Stimulated activated memory B cell treated with anti-CD40 and anti-IgM and Interleukin-4, amounts not matched to agents 10 μg/mL and 1 μg/mL and 100 μg/mL, for 72 hours (primary cell): ENCODE measurements at regions not wholly inside any gene's neighbourhood (a gene's known extent, or its start where the extent isn't known, plus 50 kb on each side); places are given as distances from the start of the nearest gene placed in this dataset.
A peak's percentile ranks its signal among the peaks of the same experiment; 100 is the strongest.

Experiments
- ATAC-seq: fragments of 150-1000 bp; cut with Tn5 transposase; 2 replicates; pipeline ENCODE4 v1.10.0; 2021
- H3K27ac Mint-ChIP-seq: one replicate; pipeline ENCODE4 v1.8.0; 2022; ENCODE audit warnings: mild to moderate bottlenecking, mixed read lengths
- H3K27me3 Mint-ChIP-seq: one replicate; pipeline ENCODE4 v1.8.0; 2022; ENCODE audit warnings: mixed read lengths
- H3K36me3 Mint-ChIP-seq: one replicate; pipeline ENCODE4 v1.8.0; 2022; ENCODE audit warnings: mixed read lengths
- H3K4me1 Mint-ChIP-seq: one replicate; pipeline ENCODE4 v1.8.0; 2022; ENCODE audit warnings: mixed read lengths
- H3K4me3 Mint-ChIP-seq: one replicate; pipeline ENCODE4 v1.8.0; 2022; ENCODE audit warnings: mild to moderate bottlenecking, moderate library complexity, mixed read lengths
- H3K9me3 Mint-ChIP-seq: one replicate; pipeline ENCODE4 v1.8.0; 2022; ENCODE audit warnings: mixed read lengths

DNA sequence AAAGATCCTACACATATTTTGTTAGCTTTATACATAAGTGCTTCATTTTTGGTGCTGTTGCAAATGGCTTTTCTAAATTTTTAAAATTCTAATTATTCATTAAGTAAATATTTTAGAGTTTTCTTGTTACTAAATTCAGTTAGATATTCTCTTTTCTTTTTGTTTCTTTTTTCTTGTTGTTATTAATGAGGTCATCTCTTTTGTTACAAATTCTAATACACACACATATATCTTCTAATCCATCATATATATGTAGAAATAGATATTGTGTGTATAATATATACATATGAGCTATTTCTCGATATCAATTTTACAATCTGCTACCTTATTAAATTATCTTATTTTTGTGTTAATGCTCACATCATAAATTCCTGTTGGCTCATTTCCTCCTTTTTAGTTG, 255.9 kb downstream of the GALR1 start:
- Mint-ChIP-seq H3K4me3 (no peak overlapping the region), H3K36me3 (no peaks in the 10 kb centered on the region), H3K9me3 (peaks cover 3% of the 10 kb centered on the region), H3K4me1 (no peaks in the 10 kb centered on the region), H3K27me3 (no peaks in the 10 kb centered on the region), H3K27ac (no peak overlapping the region)
- no peak for ATAC-seq

DNA sequence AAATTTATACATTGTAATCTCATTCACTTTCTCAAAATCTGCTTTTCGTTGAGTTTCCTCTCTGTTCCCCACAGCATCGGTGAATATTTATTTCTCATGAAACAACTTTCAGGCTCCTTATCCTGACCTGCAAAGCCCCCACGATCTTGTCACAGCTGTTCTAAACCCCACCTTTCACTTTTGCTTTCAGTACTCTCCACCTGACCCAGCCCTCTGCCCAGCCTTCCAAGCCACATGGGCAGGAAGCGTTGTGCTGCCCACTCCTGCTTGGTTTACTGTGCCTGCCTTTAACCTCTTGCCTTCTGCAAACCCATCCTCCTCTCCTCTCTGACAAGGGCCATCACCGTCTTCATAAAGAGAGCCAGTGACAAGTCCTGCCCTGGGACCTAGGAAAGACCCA, 262.5 kb downstream of the GALR1 start:
- ATAC-seq, result peak; percentile 20
- Mint-ChIP-seq H3K4me3 (no peak overlapping the region), H3K9me3 (peaks cover 3% of the 10 kb centered on the region), H3K27me3 (no peaks in the 10 kb centered on the region), H3K4me1 (peaks cover 13% of the 10 kb centered on the region), H3K36me3 (no peaks in the 10 kb centered on the region), H3K27ac (no peak overlapping the region)

DNA sequence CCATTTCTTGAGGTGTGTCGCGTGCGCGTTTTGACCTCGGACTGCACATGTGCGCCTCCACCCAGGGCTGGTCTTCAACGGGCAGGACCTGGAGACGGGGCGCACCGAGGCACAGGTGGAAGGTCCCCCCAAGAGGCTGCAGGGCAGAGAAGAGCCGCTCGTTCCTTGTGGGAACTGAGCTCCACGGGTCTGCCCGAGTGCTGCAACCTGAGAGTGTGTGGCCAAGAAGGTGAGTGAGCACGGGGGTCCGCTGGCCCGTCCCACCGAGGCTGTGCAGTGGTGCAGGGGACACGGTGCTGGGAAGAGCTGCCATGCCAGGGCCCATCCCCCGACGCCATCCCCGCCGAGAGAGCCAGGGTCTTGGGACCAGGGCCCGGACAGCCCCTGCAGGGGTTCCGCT, 268.3 kb downstream of the GALR1 start:
- H3K36me3 Mint-ChIP-seq, result no peaks in the 10 kb centered on the region
- H3K4me1 Mint-ChIP-seq, result no peaks in the 10 kb centered on the region
- peak; percentile 37 for ATAC-seq
- H3K27me3 Mint-ChIP-seq, result no peaks in the 10 kb centered on the region
- no peak overlapping the region for H3K27ac Mint-ChIP-seq
- H3K4me3 Mint-ChIP-seq, result no peak overlapping the region
- no peaks in the 10 kb centered on the region for H3K9me3 Mint-ChIP-seq

DNA sequence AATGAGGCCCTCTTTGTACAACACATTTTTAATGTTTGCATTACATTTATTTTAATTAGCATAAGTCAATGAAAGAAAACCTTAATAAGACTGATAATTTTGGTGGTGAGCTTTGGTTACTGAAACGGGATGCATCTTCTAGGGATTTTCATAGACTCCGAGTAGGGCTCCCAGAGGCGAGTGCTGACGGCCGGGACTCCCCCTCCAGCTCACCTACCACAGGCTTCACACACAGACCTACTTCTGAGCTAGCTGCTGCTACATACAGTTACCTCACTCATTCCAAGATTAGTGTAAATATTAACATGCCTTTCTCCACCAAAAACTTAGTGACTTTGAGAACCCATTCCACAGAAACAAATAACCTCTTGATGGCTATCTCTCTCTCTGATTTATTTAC, 271.1 kb downstream of the GALR1 start:
- H3K9me3 Mint-ChIP-seq, result peaks cover 4% of the 10 kb centered on the region
- no peaks in the 10 kb centered on the region for H3K4me1 Mint-ChIP-seq
- no peaks in the 10 kb centered on the region for H3K27me3 Mint-ChIP-seq
- no peak for ATAC-seq
- H3K4me3 Mint-ChIP-seq, result no peak overlapping the region
- no peak overlapping the region for H3K27ac Mint-ChIP-seq
- H3K36me3 Mint-ChIP-seq, result no peaks in the 10 kb centered on the region

DNA sequence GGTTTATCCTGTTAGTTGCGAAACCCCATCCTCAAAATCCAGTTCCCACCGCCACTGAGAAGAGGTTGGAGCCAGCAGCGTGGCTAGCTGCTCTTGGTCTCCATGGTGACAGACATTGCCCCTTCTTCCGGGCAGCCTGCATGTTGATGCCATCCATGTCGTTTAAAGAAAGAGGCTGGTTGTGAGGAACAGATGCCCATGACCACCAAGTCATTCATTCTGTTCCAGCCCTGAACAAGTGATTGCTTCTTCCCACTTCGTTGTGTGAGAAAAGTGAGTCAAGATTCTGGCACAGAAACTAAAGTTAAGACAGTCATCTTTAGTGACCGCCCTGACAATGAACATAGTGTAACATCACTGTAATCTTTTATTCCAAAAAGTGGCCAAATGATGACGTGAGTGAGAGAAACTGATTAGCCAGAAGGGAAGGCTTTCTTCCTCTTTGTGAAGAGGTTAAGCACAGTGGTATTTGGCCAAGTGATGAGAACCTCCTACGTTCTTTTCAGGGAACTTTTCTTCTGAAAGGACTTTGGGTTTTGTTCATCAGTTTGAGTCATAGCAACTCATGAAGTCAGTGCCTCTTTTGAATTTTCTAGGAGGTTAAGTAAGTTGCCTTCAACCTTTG, 272.5 kb downstream of the GALR1 start:
- Mint-ChIP-seq H3K27ac (no peak overlapping the region), H3K27me3 (no peaks in the 10 kb centered on the region), H3K4me3 (no peak overlapping the region), H3K36me3 (no peaks in the 10 kb centered on the region), H3K4me1 (no peaks in the 10 kb centered on the region), H3K9me3 (peaks cover 14% of the 10 kb centered on the region)
- peak; percentile 78 for ATAC-seq

DNA sequence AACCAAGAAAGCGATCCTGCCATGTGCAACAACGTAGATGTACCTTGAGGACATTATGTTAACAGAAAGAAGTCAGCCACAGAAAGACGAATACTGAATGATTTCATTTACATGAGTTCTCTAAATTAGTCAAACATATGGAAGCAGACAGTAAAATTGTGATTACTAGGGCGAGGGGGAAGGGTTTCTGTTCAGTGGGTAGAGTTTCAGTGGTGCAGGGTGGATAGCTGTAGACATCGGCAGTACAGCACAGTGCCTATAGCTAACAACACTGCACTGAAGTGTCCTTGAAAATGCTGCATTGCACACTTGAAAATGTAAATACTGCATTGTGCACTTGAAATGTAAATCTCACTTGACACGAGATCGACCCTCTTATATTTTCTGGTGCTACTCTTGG, 275.3 kb downstream of the GALR1 start:
- Mint-ChIP-seq H3K4me3 (no peak overlapping the region), H3K27ac (no peak overlapping the region), H3K9me3 (peaks cover 19% of the 10 kb centered on the region), H3K4me1 (no peaks in the 10 kb centered on the region), H3K36me3 (no peaks in the 10 kb centered on the region), H3K27me3 (no peaks in the 10 kb centered on the region)
- peak; percentile 54 for ATAC-seq

DNA sequence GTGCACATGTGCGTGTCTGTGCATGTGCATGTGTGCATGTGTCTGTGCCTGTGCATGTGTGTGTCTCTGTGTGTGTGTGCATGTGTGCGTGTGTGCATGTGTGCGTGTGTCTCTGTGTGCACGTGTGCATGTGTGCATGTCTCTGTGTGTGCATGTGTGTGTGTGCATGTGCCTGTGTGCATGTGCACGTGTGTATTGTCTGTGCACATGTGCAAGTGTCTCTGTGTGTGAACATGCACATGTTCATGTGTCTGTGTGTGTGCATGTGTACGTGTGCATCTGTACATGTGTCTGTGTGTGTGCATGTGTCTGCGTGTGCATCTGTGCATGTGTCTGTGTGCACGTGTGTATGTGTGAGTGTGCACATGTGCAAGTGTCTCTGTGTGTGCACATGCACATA, 277.3 kb downstream of the GALR1 start:
- Mint-ChIP-seq H3K4me3 (no peak overlapping the region), H3K4me1 (no peaks in the 10 kb centered on the region), H3K27me3 (no peaks in the 10 kb centered on the region), H3K9me3 (peaks cover 19% of the 10 kb centered on the region), H3K27ac (no peak overlapping the region), H3K36me3 (no peaks in the 10 kb centered on the region)
- ATAC-seq, result no peak

DNA sequence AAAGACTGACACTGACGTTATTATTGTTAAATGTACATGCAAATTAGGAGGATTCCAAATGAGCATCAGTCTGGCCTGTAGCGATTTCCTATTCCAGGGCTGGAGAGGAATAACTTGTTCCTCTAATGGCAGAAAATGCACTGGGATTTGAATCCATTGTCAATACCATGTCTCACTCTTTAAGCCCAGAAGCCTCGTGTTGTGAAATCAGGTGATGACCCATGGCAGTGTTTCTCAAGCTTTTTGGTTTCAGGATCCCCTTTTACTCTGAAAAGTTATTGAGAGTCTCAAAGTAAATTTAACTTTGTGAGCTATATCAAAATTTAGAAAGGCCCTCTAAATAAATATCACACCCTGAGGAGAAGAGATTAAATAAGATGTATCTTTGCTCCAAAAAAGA, 279.2 kb downstream of the GALR1 start:
- H3K4me3 Mint-ChIP-seq, result no peak overlapping the region
- H3K4me1 Mint-ChIP-seq, result no peaks in the 10 kb centered on the region
- no peaks in the 10 kb centered on the region for H3K27me3 Mint-ChIP-seq
- no peak for ATAC-seq
- peaks cover 19% of the 10 kb centered on the region for H3K9me3 Mint-ChIP-seq
- no peak overlapping the region for H3K27ac Mint-ChIP-seq
- H3K36me3 Mint-ChIP-seq, result no peaks in the 10 kb centered on the region

DNA sequence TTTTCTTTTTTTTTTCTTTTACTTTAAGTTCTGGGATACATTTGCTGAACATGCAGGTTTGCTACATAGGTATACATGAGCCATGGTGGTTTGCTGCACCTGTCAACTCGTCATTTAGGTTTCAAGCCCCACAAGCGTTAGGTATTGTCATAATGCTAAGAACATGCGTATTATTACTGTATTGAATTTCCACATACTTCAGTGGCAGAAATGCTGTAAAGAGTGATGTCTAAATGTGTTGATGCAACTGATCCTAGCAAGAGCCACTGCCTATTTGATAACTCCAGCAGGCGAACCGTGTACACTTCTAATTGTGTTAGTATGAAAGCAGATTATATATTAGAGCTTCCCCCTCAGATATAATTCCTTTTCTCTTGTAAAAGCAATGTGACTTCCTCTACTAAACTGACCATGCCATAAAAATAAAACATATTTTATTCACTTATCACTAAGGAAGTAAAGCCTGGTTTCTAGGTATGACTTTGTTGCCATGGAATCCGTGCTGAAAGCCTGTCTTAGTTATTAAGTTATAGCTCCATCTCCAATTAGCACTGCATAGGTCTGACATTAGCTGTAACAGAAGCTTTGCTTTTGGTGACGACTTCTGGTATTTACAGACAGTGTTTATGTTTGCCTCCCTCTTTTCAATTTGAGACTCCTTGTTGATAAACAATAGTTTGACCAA, 280.0 kb downstream of the GALR1 start:
- Mint-ChIP-seq H3K9me3 (peaks cover 18% of the 10 kb centered on the region), H3K4me3 (no peak overlapping the region), H3K27me3 (no peaks in the 10 kb centered on the region), H3K4me1 (no peaks in the 10 kb centered on the region), H3K27ac (no peak overlapping the region), H3K36me3 (no peaks in the 10 kb centered on the region)
- no peak for ATAC-seq

DNA sequence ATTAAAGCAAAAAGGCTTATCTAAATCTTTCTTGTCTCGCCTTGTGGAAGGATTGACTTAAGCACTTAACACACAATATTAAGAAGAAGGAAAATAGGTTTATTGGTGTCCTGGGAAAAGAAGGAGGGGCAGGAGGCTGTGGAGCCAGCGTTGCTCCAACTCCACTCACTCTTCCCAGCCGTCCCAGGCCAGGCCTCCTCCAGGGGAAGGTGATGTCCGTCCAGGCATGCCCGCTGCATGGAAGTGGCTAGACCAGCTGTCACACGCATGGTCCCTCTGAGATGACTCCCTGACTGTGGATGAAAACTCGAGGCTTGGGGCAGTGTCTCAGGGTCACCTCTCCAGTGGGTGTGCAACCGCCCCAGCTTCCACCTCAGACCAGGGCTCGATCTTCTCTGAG, 281.1 kb downstream of the GALR1 start:
- no peak overlapping the region for H3K4me3 Mint-ChIP-seq
- H3K27me3 Mint-ChIP-seq, result no peaks in the 10 kb centered on the region
- no peak for ATAC-seq
- peaks cover 15% of the 10 kb centered on the region for H3K9me3 Mint-ChIP-seq
- no peaks in the 10 kb centered on the region for H3K36me3 Mint-ChIP-seq
- H3K4me1 Mint-ChIP-seq, result no peaks in the 10 kb centered on the region
- no peak overlapping the region for H3K27ac Mint-ChIP-seq

DNA sequence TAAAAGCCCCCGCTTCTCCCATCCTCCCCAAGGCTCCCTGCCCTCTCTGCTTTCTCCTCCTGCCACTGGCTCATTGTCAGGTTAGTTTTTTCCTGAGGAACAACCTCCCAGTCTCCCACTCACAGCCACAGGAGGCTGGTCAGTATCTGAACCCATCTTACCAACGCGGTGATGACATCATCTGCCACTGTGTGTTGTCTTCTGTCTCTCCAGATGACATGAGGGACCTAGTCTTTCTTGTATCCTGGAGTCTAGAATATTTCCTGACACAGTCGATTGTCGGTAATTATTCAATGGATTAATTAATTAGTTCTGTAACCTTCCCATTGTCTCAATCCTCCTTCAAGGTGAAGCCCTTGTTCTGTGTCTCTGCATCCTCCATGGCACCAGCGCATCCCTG, 290.2 kb downstream of the GALR1 start:
- ATAC-seq, result no peak
- H3K4me3 Mint-ChIP-seq, result no peak overlapping the region
- H3K36me3 Mint-ChIP-seq, result no peaks in the 10 kb centered on the region
- H3K4me1 Mint-ChIP-seq, result no peaks in the 10 kb centered on the region
- H3K27ac Mint-ChIP-seq, result no peak overlapping the region
- peaks cover 28% of the 10 kb centered on the region for H3K27me3 Mint-ChIP-seq
- H3K9me3 Mint-ChIP-seq, result no peaks in the 10 kb centered on the region

DNA sequence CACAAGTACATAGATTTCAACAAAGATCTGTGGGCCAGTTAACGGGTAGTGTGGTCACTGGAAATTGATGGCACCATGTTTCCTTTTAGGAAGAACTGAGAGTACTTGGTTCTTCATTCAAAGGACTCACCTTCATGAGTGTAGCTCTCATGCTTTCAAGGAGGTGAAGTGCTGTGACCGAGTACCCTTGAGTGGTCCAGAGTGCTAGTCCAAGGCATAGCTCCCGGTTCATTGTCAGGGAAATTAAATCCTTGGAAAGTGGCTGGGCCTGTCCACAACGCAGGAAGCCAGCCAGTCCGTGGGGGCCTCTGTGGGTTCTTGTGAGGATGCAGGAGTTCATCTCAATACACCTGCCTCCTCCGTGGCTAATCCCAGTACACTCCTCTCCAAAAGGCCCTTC, 295.1 kb downstream of the GALR1 start:
- no peak overlapping the region for H3K27ac Mint-ChIP-seq
- no peaks in the 10 kb centered on the region for H3K9me3 Mint-ChIP-seq
- no peak overlapping the region for H3K4me3 Mint-ChIP-seq
- no peaks in the 10 kb centered on the region for H3K36me3 Mint-ChIP-seq
- ATAC-seq, result no peak
- no peaks in the 10 kb centered on the region for H3K4me1 Mint-ChIP-seq
- H3K27me3 Mint-ChIP-seq, result peaks cover 18% of the 10 kb centered on the region

DNA sequence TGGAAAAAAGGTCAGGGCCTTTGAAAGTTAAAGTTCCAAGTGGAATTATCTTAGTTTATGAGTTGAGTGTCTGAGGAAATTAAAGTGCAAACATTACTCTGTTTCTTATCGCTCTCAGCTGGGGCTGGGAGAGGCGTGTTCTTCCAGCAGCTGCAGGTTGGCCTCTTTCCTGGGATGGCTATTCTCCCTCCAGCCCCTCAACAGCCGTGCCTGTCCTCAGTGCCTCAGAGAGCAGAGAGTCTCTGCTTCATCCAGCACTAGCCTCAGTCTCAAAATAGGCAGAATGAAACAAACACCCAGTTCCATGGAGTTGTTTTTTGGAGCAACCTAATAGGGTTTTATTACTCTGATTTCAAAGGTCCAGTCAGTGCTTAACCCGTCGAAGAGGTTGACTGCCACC, 298.1 kb downstream of the GALR1 start:
- Mint-ChIP-seq H3K36me3 (no peaks in the 10 kb centered on the region), H3K27ac (no peak overlapping the region), H3K9me3 (no peaks in the 10 kb centered on the region), H3K4me1 (no peaks in the 10 kb centered on the region), H3K4me3 (no peak overlapping the region), H3K27me3 (no peaks in the 10 kb centered on the region)
- no peak for ATAC-seq

DNA sequence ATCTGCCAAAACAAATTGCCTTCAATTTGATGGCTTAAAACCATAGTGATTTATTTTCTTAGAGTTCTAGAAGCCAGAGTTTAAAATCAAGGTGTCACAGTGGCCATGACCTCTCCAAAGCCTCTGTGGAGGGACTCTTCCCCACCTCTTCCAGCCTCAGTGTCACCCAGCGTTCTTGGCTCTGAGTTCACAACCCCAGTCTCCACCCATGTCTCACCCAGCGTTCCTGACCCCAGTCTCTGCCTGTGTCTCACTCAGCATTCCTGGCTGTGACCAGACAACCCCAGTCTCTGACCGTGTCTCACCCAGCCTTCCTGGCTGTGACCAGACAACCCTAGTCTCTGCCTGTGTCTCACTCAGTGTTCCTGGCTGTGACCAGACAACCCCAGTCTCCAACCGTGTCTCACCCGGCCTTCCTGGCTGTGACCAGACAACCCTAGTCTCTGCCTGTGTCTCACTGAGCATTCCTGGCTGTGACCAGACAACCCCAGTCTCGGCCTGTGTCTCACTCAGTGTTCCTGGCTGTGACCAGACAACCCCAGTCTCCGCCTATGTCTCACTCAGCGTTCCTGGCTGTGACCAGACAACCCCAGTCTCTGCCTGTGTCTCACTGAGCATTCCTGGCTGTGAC, 299.3 kb downstream of the GALR1 start:
- no peak overlapping the region for H3K27ac Mint-ChIP-seq
- H3K4me1 Mint-ChIP-seq, result no peaks in the 10 kb centered on the region
- H3K4me3 Mint-ChIP-seq, result no peak overlapping the region
- no peak for ATAC-seq
- H3K36me3 Mint-ChIP-seq, result no peaks in the 10 kb centered on the region
- H3K9me3 Mint-ChIP-seq, result no peaks in the 10 kb centered on the region
- H3K27me3 Mint-ChIP-seq, result peaks cover 3% of the 10 kb centered on the region

DNA sequence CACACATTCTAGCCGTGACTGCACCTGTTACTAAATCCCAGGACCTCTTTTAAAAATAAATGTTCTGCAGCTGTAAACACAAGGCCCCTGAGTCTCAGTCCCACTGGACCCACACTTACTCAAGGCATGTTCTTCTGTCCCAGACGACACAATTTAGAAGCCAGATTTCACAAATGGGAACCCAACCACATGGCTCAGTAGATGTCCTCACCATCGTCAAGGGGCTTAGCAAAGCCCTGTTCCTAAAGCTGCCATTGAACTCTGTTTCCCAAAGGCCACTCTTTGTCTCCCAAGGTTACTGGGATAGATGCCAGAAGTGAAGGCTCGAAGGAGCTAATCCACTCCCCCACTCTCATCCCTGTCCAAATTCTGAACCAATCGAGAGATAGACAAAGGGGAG, 301.0 kb downstream of the GALR1 start:
- no peaks in the 10 kb centered on the region for H3K4me1 Mint-ChIP-seq
- no peak for ATAC-seq
- no peaks in the 10 kb centered on the region for H3K36me3 Mint-ChIP-seq
- H3K9me3 Mint-ChIP-seq, result no peaks in the 10 kb centered on the region
- peaks cover 16% of the 10 kb centered on the region for H3K27me3 Mint-ChIP-seq
- H3K27ac Mint-ChIP-seq, result no peak overlapping the region
- no peak overlapping the region for H3K4me3 Mint-ChIP-seq

DNA sequence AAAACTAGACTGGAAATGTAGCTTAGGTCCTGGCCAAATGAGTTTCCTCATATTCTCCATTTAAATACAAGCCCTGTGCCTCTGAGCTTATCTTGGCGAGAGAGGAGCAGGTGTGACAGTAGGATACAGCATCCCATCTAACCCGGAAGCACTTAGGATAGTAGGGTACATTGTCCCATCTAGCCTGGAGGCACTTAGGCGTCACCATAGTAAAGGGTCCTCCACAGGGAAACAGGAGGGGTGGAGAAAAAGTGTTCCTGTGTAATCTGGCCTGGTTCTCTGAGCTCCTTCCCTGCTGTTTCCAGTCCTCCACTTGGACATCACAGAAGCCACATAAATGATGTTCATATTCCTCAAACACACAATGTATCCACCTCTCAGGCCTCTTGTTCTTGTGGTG, 301.4 kb downstream of the GALR1 start:
- no peaks in the 10 kb centered on the region for H3K36me3 Mint-ChIP-seq
- no peaks in the 10 kb centered on the region for H3K9me3 Mint-ChIP-seq
- no peak overlapping the region for H3K27ac Mint-ChIP-seq
- H3K27me3 Mint-ChIP-seq, result peaks cover 16% of the 10 kb centered on the region
- H3K4me1 Mint-ChIP-seq, result no peaks in the 10 kb centered on the region
- no peak overlapping the region for H3K4me3 Mint-ChIP-seq
- ATAC-seq, result no peak
